A673 (cell line): ENCODE measurements at regions not wholly inside any gene's neighbourhood (a gene's known extent, or its start where the extent isn't known, plus 50 kb on each side); places are given as distances from the start of the nearest gene placed in this dataset.
A peak's percentile ranks its signal among the peaks of the same experiment; 100 is the strongest.

ENCODE experiments used
- BruUV-seq: library from RNA; stranded (reverse); fragments of 400-500 nt; replicated peaks from 2 replicates; lab custom pipeline; 2021; lab: Mats Ljungman, UMichigan
- CTCF ChIA-PET: fragments of 300-600 bp; sonication (Branson Sonifier 250); formaldehyde crosslinking; loops from one replicate; lab custom pipeline; 2022; ENCODE audit warnings: antibody characterized with exemption; lab: Charles Lee
- POLR2A ChIA-PET: fragments of 300-600 bp; sonication (Branson Sonifier 250); formaldehyde crosslinking; loops from one replicate; lab custom pipeline; 2022; ENCODE audit warnings: antibody characterized with exemption; ENCODE audit not compliant: low non-redundant PET; lab: Charles Lee
- DNase-seq: peaks from one replicate; pipeline ENCODE4 v3.0.0-alpha.2; 2015; ENCODE audit warnings: low spot score
- H3K27ac ChIP-seq: fragments of 200-600 bp; sonication (generic); 2 replicates; pipeline ENCODE4 v1.5.1; 2016; ENCODE audit warnings: mixed run types, low read depth, mild to moderate bottlenecking, mixed read lengths, antibody characterized with exemption, low read length; ENCODE audit not compliant: poor library complexity, severe bottlenecking
- H3K27me3 ChIP-seq: fragments of 200-600 bp; sonication (generic); replicated peaks from 2 replicates; pipeline ENCODE4 v1.6.1; 2017; ENCODE audit warnings: mixed run types, low read depth, mild to moderate bottlenecking, mixed read lengths, antibody characterized with exemption, low read length; ENCODE audit not compliant: insufficient read depth, poor library complexity
- H3K36me3 ChIP-seq: fragments of 200-600 bp; sonication (generic); 2 replicates; pipeline ENCODE4 v1.6.1; 2016; ENCODE audit warnings: mixed run types, mild to moderate bottlenecking, mixed read lengths, antibody characterized with exemption, low read length; ENCODE audit not compliant: insufficient read depth, poor library complexity, severe bottlenecking
- H3K4me1 ChIP-seq: fragments of 200-600 bp; sonication (generic); 2 replicates; pipeline ENCODE4 v1.6.1; 2017; ENCODE audit warnings: mixed run types, mild to moderate bottlenecking, mixed read lengths, antibody characterized with exemption, low read length; ENCODE audit not compliant: insufficient read depth, poor library complexity, severe bottlenecking
- H3K4me3 ChIP-seq: fragments of 200-600 bp; sonication (generic); 2 replicates; pipeline ENCODE4 v1.5.1; 2016; ENCODE audit warnings: low read depth, mixed run types, mild to moderate bottlenecking, mixed read lengths, low read length; ENCODE audit not compliant: poor library complexity, severe bottlenecking
- H3K9me3 ChIP-seq: fragments of 200-600 bp; sonication (generic); 2 replicates; pipeline ENCODE4 v1.6.1; 2016; ENCODE audit warnings: mixed run types, low read depth, mild to moderate bottlenecking, mixed read lengths, antibody characterized with exemption, low read length; ENCODE audit not compliant: poor library complexity, severe bottlenecking
- CTCF ChIP-seq: fragments of 300-800, 200-600 bp; sonication (generic); conservative IDR thresholded peaks from 2 replicates; pipeline ENCODE4 v1.5.1; 2017; ENCODE audit warnings: low read depth, mild to moderate bottlenecking, antibody characterized with exemption, low read length, moderate library complexity, mixed read lengths
- EZH2 ChIP-seq: fragments of 200-600 bp; sonication (generic); IDR thresholded peaks from 2 replicates; pipeline ENCODE4 v1.6.1; 2017; ENCODE audit warnings: borderline replicate concordance, low read depth, mild to moderate bottlenecking, mixed read lengths, antibody characterized with exemption, low read length; ENCODE audit not compliant: poor library complexity, severe bottlenecking
- intact Hi-C: fragments of 100-400 bp; cut with micrococcal nuclease; formaldehyde crosslinking; loops from one replicate; pipeline ENCODE4 v1.10.0; 2022; ENCODE audit not compliant: unreplicated experiment

- no TSS peak for BruUV-seq
Observed at GRCh38 chr6:41470331-41471063, 75.7 kb upstream of the FOXP4 start.

GRCh38 chr6:41471064-41471895 lies 74.9 kb upstream of the FOXP4 start:
- POLR2A ChIA-PET, result interaction anchor here (0.6 kb wide), 1 partner anchor 40 kb away, joined by 4 read pairs; no protein-coding TSS in a partner anchor
- Histone ChIP-seq H3K9me3 (no peaks in the 10 kb centered on the region), H3K27ac (peak overlapping the region; percentile 46), H3K4me1 (peaks cover 21% of the 10 kb centered on the region), H3K36me3 (no peaks in the 10 kb centered on the region), H3K27me3 (no peaks in the 10 kb centered on the region), H3K4me3 (peak overlapping the region; percentile 33)
- no peak for TF ChIP-seq EZH2
- no peak for TF ChIP-seq CTCF
- CTCF ChIA-PET, result no interaction called here
- intact Hi-C loops, result no loop called here
- BruUV-seq, result no TSS peak
- no peak for DNase-seq

More at GRCh38 chr6:41470331-41471063, 75.7 kb upstream of the FOXP4 start:
- Histone ChIP-seq H3K27ac (peak overlapping the region; percentile 46), H3K27me3 (no peaks in the 10 kb centered on the region), H3K4me1 (peaks cover 21% of the 10 kb centered on the region), H3K36me3 (no peaks in the 10 kb centered on the region), H3K9me3 (no peaks in the 10 kb centered on the region), H3K4me3 (peak overlapping the region; percentile 33)
- ChIA-PET CTCF (no interaction called here), POLR2A (interaction anchor here (0.7 kb wide), 1 partner anchor 8 kb away, joined by 6 read pairs; no protein-coding TSS in a partner anchor)
- no peak for TF ChIP-seq EZH2
- no peak for TF ChIP-seq CTCF
- intact Hi-C loops, result no loop called here
- peak; percentile 82 for DNase-seq

- no TSS peak for BruUV-seq
- Histone ChIP-seq H3K4me3 (no peak overlapping the region), H3K9me3 (no peaks in the 10 kb centered on the region), H3K36me3 (no peaks in the 10 kb centered on the region), H3K27ac (no peak overlapping the region), H3K27me3 (no peaks in the 10 kb centered on the region), H3K4me1 (peaks cover 21% of the 10 kb centered on the region)
- intact Hi-C loops, result no loop called here
- ChIA-PET POLR2A (no interaction called here), CTCF (no interaction called here)
- TF ChIP-seq CTCF, result no peak
- TF ChIP-seq EZH2, result no peak
- no peak for DNase-seq
Observed at GRCh38 chr6:41474213-41474933, 71.8 kb upstream of the FOXP4 start.
